Panc1 (cell line): ENCODE measurements at regions not wholly inside any gene's neighbourhood (a gene's known extent, or its start where the extent isn't known, plus 50 kb on each side); places are given as distances from the start of the nearest gene placed in this dataset.

Experiments
- POLR2AphosphoS5 ChIP-seq: IDR thresholded peaks from 2 replicates; pipeline ENCODE4 v1.6.1; 2012; ENCODE audit warnings: mild to moderate bottlenecking, low read depth, low read length, moderate library complexity
- TF ChIP-seq, protein P1 (sequence below): fragments of 450-650 bp; IDR thresholded peaks from 2 replicates; pipeline ENCODE4 v1.5.1; 2017; ENCODE audit warnings: mild to moderate bottlenecking

DNA sequence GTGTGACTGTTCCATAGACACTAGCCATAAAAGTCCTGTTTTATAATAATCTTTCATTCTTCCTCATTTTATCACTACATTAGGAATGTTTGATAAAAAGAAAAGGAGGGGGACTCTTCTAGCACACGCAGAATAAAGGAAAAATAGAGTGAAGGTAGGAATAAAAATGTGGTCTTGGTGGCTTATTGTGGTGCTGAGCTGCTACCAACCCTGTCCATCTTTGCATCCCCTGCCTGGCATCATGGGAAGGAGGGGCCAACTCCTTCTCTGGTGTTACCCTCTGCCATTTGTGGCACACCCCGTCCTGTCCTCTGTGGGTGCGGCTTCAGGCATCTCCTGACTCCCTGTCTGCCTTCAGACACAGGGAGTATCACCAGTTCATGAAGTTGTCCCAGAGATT is 104.9 kb upstream of the ZNF536 start:
- TF ChIP-seq, protein P1, sequence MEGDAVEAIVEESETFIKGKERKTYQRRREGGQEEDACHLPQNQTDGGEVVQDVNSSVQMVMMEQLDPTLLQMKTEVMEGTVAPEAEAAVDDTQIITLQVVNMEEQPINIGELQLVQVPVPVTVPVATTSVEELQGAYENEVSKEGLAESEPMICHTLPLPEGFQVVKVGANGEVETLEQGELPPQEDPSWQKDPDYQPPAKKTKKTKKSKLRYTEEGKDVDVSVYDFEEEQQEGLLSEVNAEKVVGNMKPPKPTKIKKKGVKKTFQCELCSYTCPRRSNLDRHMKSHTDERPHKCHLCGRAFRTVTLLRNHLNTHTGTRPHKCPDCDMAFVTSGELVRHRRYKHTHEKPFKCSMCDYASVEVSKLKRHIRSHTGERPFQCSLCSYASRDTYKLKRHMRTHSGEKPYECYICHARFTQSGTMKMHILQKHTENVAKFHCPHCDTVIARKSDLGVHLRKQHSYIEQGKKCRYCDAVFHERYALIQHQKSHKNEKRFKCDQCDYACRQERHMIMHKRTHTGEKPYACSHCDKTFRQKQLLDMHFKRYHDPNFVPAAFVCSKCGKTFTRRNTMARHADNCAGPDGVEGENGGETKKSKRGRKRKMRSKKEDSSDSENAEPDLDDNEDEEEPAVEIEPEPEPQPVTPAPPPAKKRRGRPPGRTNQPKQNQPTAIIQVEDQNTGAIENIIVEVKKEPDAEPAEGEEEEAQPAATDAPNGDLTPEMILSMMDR = no peak
- no peak for TF ChIP-seq POLR2AphosphoS5
